Endothelial cell (in vitro differentiated cells): ENCODE measurements at regions not wholly inside any gene's neighbourhood (a gene's known extent, or its start where the extent isn't known, plus 50 kb on each side); places are given as distances from the start of the nearest gene placed in this dataset.

Experiments used
- DNase-seq: peaks from one replicate; pipeline ENCODE4 v3.0.0; 2021; ENCODE audit warnings: low spot score
- H3K27ac Mint-ChIP-seq: one replicate; pipeline ENCODE4 v1.8.0; 2021; ENCODE audit warnings: mixed read lengths, inconsistent platforms; ENCODE audit not compliant: unreplicated experiment
- H3K27me3 Mint-ChIP-seq: one replicate; pipeline ENCODE4 v1.8.0; 2021; ENCODE audit warnings: mild to moderate bottlenecking, moderate library complexity, mixed read lengths, inconsistent platforms; ENCODE audit not compliant: unreplicated experiment
- H3K36me3 Mint-ChIP-seq: one replicate; pipeline ENCODE4 v1.8.0; 2021; ENCODE audit warnings: mild to moderate bottlenecking, low read depth, mixed read lengths, inconsistent platforms; ENCODE audit not compliant: unreplicated experiment
- H3K4me1 Mint-ChIP-seq: one replicate; pipeline ENCODE4 v1.8.0; 2021; ENCODE audit warnings: mild to moderate bottlenecking, mixed read lengths, inconsistent platforms; ENCODE audit not compliant: unreplicated experiment
- H3K4me3 Mint-ChIP-seq: one replicate; pipeline ENCODE4 v1.8.0; 2021; ENCODE audit warnings: mild to moderate bottlenecking, mixed read lengths, inconsistent platforms; ENCODE audit not compliant: unreplicated experiment
- H3K9me3 Mint-ChIP-seq: one replicate; pipeline ENCODE4 v1.8.0; 2021; ENCODE audit warnings: mixed read lengths, inconsistent platforms; ENCODE audit not compliant: unreplicated experiment
- CTCF ChIP-seq: fragments of 200-600 bp; sonication (generic); IDR thresholded peaks from one replicate; pipeline ENCODE4 v1.5.0; 2021; ENCODE audit warnings: antibody characterized with exemption; ENCODE audit not compliant: unreplicated experiment

GRCh38 chr15:37792351-37792750 lies 142.1 kb upstream of the TMCO5A start:
- peaks cover under 1% of the 10 kb centered on the region for H3K27me3 Mint-ChIP-seq
- no peak for DNase-seq
- TF ChIP-seq CTCF, result no peak

GRCh38 chr15:37793851-37794250 lies 140.6 kb upstream of the TMCO5A start:
- peak; percentile 19 for DNase-seq
- Mint-ChIP-seq H3K4me1 (peaks cover 30% of the 10 kb centered on the region), H3K27ac (no peak overlapping the region)

More at GRCh38 chr15:37792351-37792750, 142.1 kb upstream of the TMCO5A start:
- no peaks in the 10 kb centered on the region for H3K9me3 Mint-ChIP-seq
- peaks cover 37% of the 10 kb centered on the region for H3K4me1 Mint-ChIP-seq
- H3K36me3 Mint-ChIP-seq, result no peaks in the 10 kb centered on the region
- no peak overlapping the region for H3K4me3 Mint-ChIP-seq
- peak overlapping the region; percentile 88 for H3K27ac Mint-ChIP-seq

DNA sequence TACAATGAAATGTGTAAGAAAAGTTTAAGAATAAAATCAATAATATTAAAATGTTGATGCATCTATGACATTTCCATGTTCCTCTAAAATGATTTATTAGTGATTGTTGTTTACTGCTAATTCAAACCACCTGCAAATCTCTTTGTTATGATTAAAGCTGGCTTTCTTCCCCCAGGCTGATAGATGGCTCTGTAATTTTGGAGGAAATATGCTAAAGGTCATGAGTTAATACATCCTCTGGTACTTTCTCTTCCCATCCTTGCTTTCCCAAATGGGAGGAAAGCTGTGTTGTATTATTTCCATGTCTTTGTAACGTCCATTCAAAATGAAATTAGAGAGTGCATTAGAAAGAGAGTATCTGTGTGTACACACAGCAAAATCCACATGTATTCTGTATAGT lies 139.5 kb upstream of the TMCO5A start:
- H3K36me3 Mint-ChIP-seq, result no peaks in the 10 kb centered on the region
- peaks cover 30% of the 10 kb centered on the region for H3K4me1 Mint-ChIP-seq

More at GRCh38 chr15:37793851-37794250, 140.6 kb upstream of the TMCO5A start:
- H3K9me3 Mint-ChIP-seq, result no peaks in the 10 kb centered on the region
- no peaks in the 10 kb centered on the region for H3K36me3 Mint-ChIP-seq
- H3K27me3 Mint-ChIP-seq, result peaks cover 2% of the 10 kb centered on the region
- no peak overlapping the region for H3K4me3 Mint-ChIP-seq
- peak; percentile 20 for TF ChIP-seq CTCF

GRCh38 chr15:37801529-37801928 lies 132.9 kb upstream of the TMCO5A start:
- H3K4me1 Mint-ChIP-seq, result no peaks in the 10 kb centered on the region
- DNase-seq, result no peak
- no peaks in the 10 kb centered on the region for H3K9me3 Mint-ChIP-seq
- no peak overlapping the region for H3K27ac Mint-ChIP-seq
- H3K36me3 Mint-ChIP-seq, result no peaks in the 10 kb centered on the region
- peaks cover 2% of the 10 kb centered on the region for H3K27me3 Mint-ChIP-seq
- no peak for TF ChIP-seq CTCF
- H3K4me3 Mint-ChIP-seq, result no peak overlapping the region

More for the DNA sequence above, 139.5 kb upstream of the TMCO5A start:
- no peak for TF ChIP-seq CTCF
- no peak overlapping the region for H3K27ac Mint-ChIP-seq
- H3K9me3 Mint-ChIP-seq, result no peaks in the 10 kb centered on the region
- no peak for DNase-seq
- peaks cover 2% of the 10 kb centered on the region for H3K27me3 Mint-ChIP-seq
- H3K4me3 Mint-ChIP-seq, result no peak overlapping the region

- DNase-seq, result no peak
- TF ChIP-seq CTCF, result no peak
- Mint-ChIP-seq H3K4me3 (no peak overlapping the region), H3K4me1 (no peaks in the 10 kb centered on the region), H3K27ac (no peak overlapping the region), H3K27me3 (no peaks in the 10 kb centered on the region), H3K9me3 (no peaks in the 10 kb centered on the region), H3K36me3 (no peaks in the 10 kb centered on the region)
These were observed 127.6 kb upstream of the TMCO5A start for GRCh38 chr15:37806808-37807207.
